H1 (cell line): ENCODE measurements at regions not wholly inside any gene's neighbourhood (a gene's known extent, or its start where the extent isn't known, plus 50 kb on each side); places are given as distances from the start of the nearest gene placed in this dataset.

Experiments
- CTCF ChIA-PET: fragments of 300-600 bp; sonication (Branson Sonifier 250); formaldehyde crosslinking; loops from one replicate; lab custom pipeline; 2021; ENCODE audit not compliant: partially characterized antibody; lab: Charles Lee
- POLR2A ChIA-PET: fragments of 300-600 bp; sonication (Branson Sonifier 250); formaldehyde crosslinking; loops from one replicate; lab custom pipeline; 2021; ENCODE audit warnings: inconsistent platforms; ENCODE audit not compliant: partially characterized antibody; lab: Charles Lee
- DNase-seq, 2 experiments: peaks; one replicate each; pipeline versions ENCODE4 v3.0.0 to v3.0.0-alpha.2; 2010 to 2022; ENCODE audit warnings: low spot score in 2 of 2, low read depth in 1 of 2, mixed read lengths in 1 of 2
- FAIRE-seq: peaks from 2 replicates; lab custom pipeline; 2011; peaks lifted over from hg19 to GRCh38; lab: Jason Lieb, UNC
- H2AFZ ChIP-seq: 2 replicates; pipeline ENCODE4 v1.8.1; 2012; ENCODE audit warnings: low read length, inconsistent platforms
- H2AK5ac ChIP-seq: 2 replicates; pipeline ENCODE4 v1.6.1; 2013; ENCODE audit warnings: low read depth, low read length
- H2BK120ac ChIP-seq: replicated peaks from 2 replicates; pipeline ENCODE3; 2013; ENCODE audit warnings: low read depth, low read length, inconsistent platforms
- H2BK12ac ChIP-seq: 2 replicates; pipeline ENCODE4 v1.6.1; 2013; ENCODE audit warnings: low read depth, low read length
- H2BK15ac ChIP-seq: 2 replicates; pipeline ENCODE4 v1.6.1; 2013; ENCODE audit warnings: low read length
- H2BK20ac ChIP-seq: 2 replicates; pipeline ENCODE4 v1.6.1; 2013; ENCODE audit warnings: low read length
- H2BK5ac ChIP-seq: 2 replicates; pipeline ENCODE4 v1.6.1; 2013; ENCODE audit warnings: low read depth, low read length
- H3K14ac ChIP-seq: 2 replicates; pipeline ENCODE4 v1.6.1; 2013; ENCODE audit warnings: inconsistent platforms; ENCODE audit not compliant: insufficient read length
- H3K18ac ChIP-seq: 2 replicates; pipeline ENCODE4 v1.6.1; 2013; ENCODE audit warnings: low read length; ENCODE audit errors: extremely low read depth
- H3K23ac ChIP-seq: 2 replicates; pipeline ENCODE4 v1.6.1; 2013; ENCODE audit warnings: inconsistent platforms; ENCODE audit not compliant: insufficient read length
- H3K23me2 ChIP-seq: 2 replicates; pipeline ENCODE4 v1.6.1; 2013; ENCODE audit warnings: low read depth, low read length
- H3K27ac ChIP-seq: 2 replicates; pipeline ENCODE4 v1.6.1; 2011; ENCODE audit warnings: low read depth, low read length, inconsistent platforms
- H3K27me3 ChIP-seq, 4 experiments: replicated peaks in 1 of 4; 1 replicate in 1 of 4; 2 replicates in 3 of 4; pipeline versions ENCODE4 v1.6.1 to v1.8.1; 2011 to 2013; ENCODE audit warnings: low read length in 3 of 4, mild to moderate bottlenecking in 3 of 4, inconsistent platforms in 2 of 4, mixed read lengths in 2 of 4, moderate library complexity in 1 of 4; ENCODE audit not compliant: control insufficient read depth in 3 of 4, insufficient read depth in 3 of 4; ENCODE audit errors: extremely low read depth in 1 of 4
- H3K36me3 ChIP-seq, 4 experiments: 2 replicates each; pipeline versions ENCODE4 v1.6.1 to v1.8.1; 2011 to 2013; ENCODE audit warnings: mild to moderate bottlenecking in 4 of 4, low read length in 3 of 4, moderate library complexity in 2 of 4, control low read depth in 1 of 4, inconsistent platforms in 1 of 4; ENCODE audit not compliant: insufficient read depth in 4 of 4, control insufficient read depth in 2 of 4
- H3K4ac ChIP-seq: replicated peaks from 2 replicates; pipeline ENCODE3; 2013; ENCODE audit warnings: low read length, low read depth, mixed read lengths, inconsistent platforms; ENCODE audit not compliant: insufficient read length
- H3K4me1 ChIP-seq, 4 experiments: replicated peaks in 1 of 4; 1 replicate in 1 of 4; 2 replicates in 3 of 4; pipeline versions ENCODE4 v1.6.1 to v1.8.1; 2011 to 2013; ENCODE audit warnings: low read length in 3 of 4, inconsistent platforms in 2 of 4, mixed read lengths in 1 of 4; ENCODE audit not compliant: insufficient read depth in 4 of 4, control insufficient read depth in 3 of 4
- H3K4me2 ChIP-seq, 2 experiments: 2 replicates each; pipeline versions ENCODE4 v1.6.1 to v1.8.1; 2011 to 2013; ENCODE audit warnings: low read depth in 2 of 2, low read length in 2 of 2, control low read depth in 1 of 2, inconsistent platforms in 1 of 2, mild to moderate bottlenecking in 1 of 2; ENCODE audit not compliant: insufficient read depth in 1 of 2
- H3K4me3 ChIP-seq, 4 experiments: fragments of 200-600, 300-600 bp in 1 of 4; sonication (generic), shearing (Covaris generic), sonication (Bioruptor Twin) in 1 of 4; 2 replicates each; pipeline versions ENCODE4 v1.5.1 to v1.8.1; 2011 to 2016; ENCODE audit warnings: low read length in 4 of 4, low read depth in 3 of 4, control low read depth in 2 of 4, inconsistent platforms in 2 of 4, mild to moderate bottlenecking in 2 of 4, mixed read lengths in 1 of 4, moderate library complexity in 1 of 4; ENCODE audit not compliant: insufficient read depth in 2 of 4; ENCODE audit errors: extremely low read depth in 1 of 4
- H3K56ac ChIP-seq: replicated peaks from 2 replicates; pipeline ENCODE3; 2013; ENCODE audit warnings: low read depth, mild to moderate bottlenecking, mixed read lengths, low read length, inconsistent platforms; ENCODE audit not compliant: insufficient read length
- H3K79me1 ChIP-seq: 2 replicates; pipeline ENCODE4 v1.6.1; 2013; ENCODE audit warnings: low read depth, low read length, control low read depth
- H3K79me2 ChIP-seq, 2 experiments: 2 replicates each; pipeline versions ENCODE4 v1.6.1 to v1.8.1; 2012 to 2013; ENCODE audit warnings: low read length in 2 of 2, mild to moderate bottlenecking in 2 of 2, inconsistent platforms in 1 of 2; ENCODE audit not compliant: insufficient read depth in 2 of 2, control insufficient read depth in 1 of 2
- H3K9ac ChIP-seq, 4 experiments: replicated peaks in 1 of 4; 1 replicate in 1 of 4; 2 replicates in 3 of 4; pipeline versions ENCODE4 v1.6.1 to v1.8.1; 2011 to 2013; ENCODE audit warnings: low read depth in 3 of 4, low read length in 3 of 4, control low read depth in 2 of 4, mild to moderate bottlenecking in 2 of 4, moderate library complexity in 2 of 4, inconsistent platforms in 1 of 4; ENCODE audit errors: extremely low read depth in 1 of 4
- H3K9me3 ChIP-seq, 2 experiments: 2 replicates each; pipeline versions ENCODE4 v1.6.1 to v1.8.1; 2012 to 2013; ENCODE audit warnings: mild to moderate bottlenecking in 2 of 2, moderate library complexity in 2 of 2, control low read depth in 1 of 2, inconsistent platforms in 1 of 2, low read depth in 1 of 2, low read length in 1 of 2, mixed read lengths in 1 of 2; ENCODE audit not compliant: insufficient read depth in 2 of 2
- H4K20me1 ChIP-seq, 2 experiments: replicated peaks in 1 of 2; 2 replicates each; pipeline versions ENCODE3 to v1.8.1; 2011 to 2013; ENCODE audit warnings: inconsistent platforms in 2 of 2, low read length in 2 of 2, mild to moderate bottlenecking in 1 of 2; ENCODE audit not compliant: insufficient read depth in 2 of 2, control insufficient read depth in 1 of 2
- H4K5ac ChIP-seq: 2 replicates; pipeline ENCODE4 v1.6.1; 2013; ENCODE audit warnings: low read length, low read depth, mixed read lengths, inconsistent platforms; ENCODE audit not compliant: insufficient read length
- H4K8ac ChIP-seq: 2 replicates; pipeline ENCODE4 v1.8.0; 2013; ENCODE audit warnings: mild to moderate bottlenecking, moderate library complexity, low read length, inconsistent platforms; ENCODE audit not compliant: insufficient read depth; ENCODE audit errors: extremely low read depth
- H4K91ac ChIP-seq: replicated peaks from 2 replicates; pipeline ENCODE3; 2013; ENCODE audit warnings: low read length, mixed read lengths, inconsistent platforms; ENCODE audit not compliant: insufficient read length
- BCL11A ChIP-seq, 2 experiments: IDR thresholded peaks; one replicate each; pipeline ENCODE4 v1.6.1; 2011; ENCODE audit warnings: low read depth in 2 of 2, low read length in 2 of 2, mild to moderate bottlenecking in 2 of 2
- WGBS, 2 experiments: shearing (Covaris generic) in 1 of 2; methylation state at CpG; one replicate each; pipeline versions ENCODE4 v1.1.6 to v1.1.7; 2013 to 2015; ENCODE audit warnings: low lambda C conversion rate in 2 of 2, mixed read lengths in 2 of 2, inconsistent platforms in 1 of 2, low coverage in 1 of 2, missing lambda C conversion rate in 1 of 2; ENCODE audit not compliant: insufficient replicate concordance in 2 of 2, insufficient coverage in 1 of 2, insufficient read length in 1 of 2; ENCODE audit errors: extremely low coverage in 1 of 2, missing lambda C conversion rate in 1 of 2; 5-methylcytosine and 5-hydroxymethylcytosine counted together

GRCh38 chr6:105550955-105551620 lies 148.2 kb upstream of the PREP start:
- H2BK12ac ChIP-seq, result no peak overlapping the region
- no peaks in the 10 kb centered on the region for H3K9me3 ChIP-seq
- no peaks in the 10 kb centered on the region for H3K79me1 ChIP-seq
- no peak overlapping the region for H3K14ac ChIP-seq
- no peaks in the 10 kb centered on the region for H3K4me1 ChIP-seq
- no peak for TF ChIP-seq BCL11A (IDR thresholded peaks at IDR 0.05; ENCODE audit: low read depth in 2 of 2, low read length in 2 of 2)
- no peaks in the 10 kb centered on the region for H3K27me3 ChIP-seq
- H4K5ac ChIP-seq, result no peak overlapping the region
- no peak overlapping the region for H3K4me2 ChIP-seq
- no peak overlapping the region for H3K56ac ChIP-seq
- H2AFZ ChIP-seq, result no peak overlapping the region
- H3K36me3 ChIP-seq, result no peaks in the 10 kb centered on the region
- ChIA-PET CTCF (interaction anchor here (1.0 kb wide), 1 partner anchor 119 kb away, joined by 3 read pairs; no protein-coding TSS in a partner anchor), POLR2A (no interaction called here)
- no peak overlapping the region for H4K91ac ChIP-seq
- H2BK120ac ChIP-seq, result no peak overlapping the region
- H4K20me1 ChIP-seq, result no peaks in the 10 kb centered on the region
- H4K8ac ChIP-seq, result no peak overlapping the region
- no peaks in the 10 kb centered on the region for H3K79me2 ChIP-seq
- no peak overlapping the region for H3K18ac ChIP-seq
- 91% methylated on average over 5 of the region's 5 CpGs; no CpG with 5 or more reads in 1 of the 2 experiments for WGBS, 2 experiments
- H3K9ac ChIP-seq, result no peak overlapping the region
- H2AK5ac ChIP-seq, result no peak overlapping the region
- no peak for DNase-seq
- no peak for FAIRE-seq
- H2BK15ac ChIP-seq, result no peak overlapping the region
- H3K23ac ChIP-seq, result no peak overlapping the region
- H2BK20ac ChIP-seq, result no peak overlapping the region
- H2BK5ac ChIP-seq, result no peak overlapping the region
- H3K4ac ChIP-seq, result no peak overlapping the region
- no peaks in the 10 kb centered on the region for H3K23me2 ChIP-seq
- H3K4me3 ChIP-seq, result no peak overlapping the region
- H3K27ac ChIP-seq, result no peak overlapping the region
